ENCODE measurements at regions not wholly inside any gene's neighbourhood (a gene's known extent, or its start where the extent isn't known, plus 50 kb on each side); places are given as distances from the start of the nearest gene placed in this dataset.

GRCh38 chr5:43774881-43775399, 172.0 kb downstream of the NNT start:
- Histone ChIP-seq H3F3A (ENCODE audit: insufficient read depth, low read length, poor library complexity, severe bottlenecking) (no peaks in the 10 kb centered on the region), H3K9me3 (ENCODE audit: low read length) (no peaks in the 10 kb centered on the region), H3K27me3 (ENCODE audit: insufficient read depth, low read depth, low read length) (no peaks in the 10 kb centered on the region), H3K4me3 (ENCODE audit: low read length) (no peak overlapping the region), H3K36me3 (ENCODE audit: insufficient read depth, low read length) (no peaks in the 10 kb centered on the region), H3K79me2 (replicated peaks; ENCODE audit: insufficient read depth, low read length) (no peaks in the 10 kb centered on the region), H3K9ac (ENCODE audit: low read length) (no peak overlapping the region), H3K27ac (ENCODE audit: low read length) (no peak overlapping the region), H3K4me2 (ENCODE audit: low read length) (no peak overlapping the region), H2AFZ (ENCODE audit: low read depth, low read length) (no peak overlapping the region), H3K9me2 (ENCODE audit: insufficient read depth, low read length) (no peaks in the 10 kb centered on the region), H4K20me1 (ENCODE audit: insufficient read depth) (no peaks in the 10 kb centered on the region)
- TF ChIP-seq EZH2 (IDR thresholded peaks at IDR 0.05; ENCODE audit: borderline replicate concordance, insufficient read depth, low read length, poor library complexity, severe bottlenecking) = no peak
- no peak for TF ChIP-seq CTCF (IDR thresholded peaks at IDR 0.05; ENCODE audit: poor library complexity, severe bottlenecking)
- no peak for TF ChIP-seq POLR2AphosphoS5 (IDR thresholded peaks at IDR 0.05)
- no peak for TF ChIP-seq MXI1 (conservative IDR thresholded peaks at IDR 0.05; ENCODE audit: poor library complexity, severe bottlenecking)
- no peak for TF ChIP-seq REST (IDR thresholded peaks at IDR 0.05; ENCODE audit: borderline replicate concordance)
- no peak for TF ChIP-seq SMC3 (conservative IDR thresholded peaks at IDR 0.05; ENCODE audit: poor library complexity)
- TF ChIP-seq TAF1 (IDR thresholded peaks at IDR 0.05; ENCODE audit: low read depth) = no peak
- TF ChIP-seq EP300 (conservative IDR thresholded peaks at IDR 0.05; ENCODE audit: poor library complexity, severe bottlenecking) = no peak
- no peak for TF ChIP-seq RAD21 (conservative IDR thresholded peaks at IDR 0.05)

GRCh38 chr5:43773478-43773844, 170.5 kb downstream of the NNT start:
- Histone ChIP-seq H3F3A (ENCODE audit: insufficient read depth, low read length, poor library complexity, severe bottlenecking) (no peaks in the 10 kb centered on the region), H3K79me2 (replicated peaks; ENCODE audit: insufficient read depth, low read length) (no peaks in the 10 kb centered on the region), H3K27ac (ENCODE audit: low read length) (no peak overlapping the region), H3K9ac (ENCODE audit: low read length) (no peak overlapping the region), H3K4me2 (ENCODE audit: low read length) (no peak overlapping the region), H3K4me3 (ENCODE audit: low read length) (no peak overlapping the region), H3K36me3 (ENCODE audit: insufficient read depth, low read length) (no peaks in the 10 kb centered on the region), H3K9me3 (ENCODE audit: low read length) (no peaks in the 10 kb centered on the region), H3K27me3 (ENCODE audit: insufficient read depth, low read depth, low read length) (no peaks in the 10 kb centered on the region), H4K20me1 (ENCODE audit: insufficient read depth) (no peaks in the 10 kb centered on the region), H2AFZ (ENCODE audit: low read depth, low read length) (no peak overlapping the region), H3K9me2 (ENCODE audit: insufficient read depth, low read length) (no peaks in the 10 kb centered on the region)
- TF ChIP-seq SMC3 (conservative IDR thresholded peaks at IDR 0.05; ENCODE audit: poor library complexity) (no peak), EP300 (conservative IDR thresholded peaks at IDR 0.05; ENCODE audit: poor library complexity, severe bottlenecking) (no peak), CTCF (IDR thresholded peaks at IDR 0.05; ENCODE audit: poor library complexity, severe bottlenecking) (no peak)

All from neural cell (in vitro differentiated cells).